Keratinocyte (primary cell): ENCODE measurements at regions not wholly inside any gene's neighbourhood (a gene's known extent, or its start where the extent isn't known, plus 50 kb on each side); places are given as distances from the start of the nearest gene placed in this dataset.

Experiments
- DNase-seq: peaks from one replicate; pipeline ENCODE4 v3.0.0-alpha.2; 2011; ENCODE audit warnings: low read depth, missing footprints, low spot score
- FAIRE-seq: peaks from 2 replicates; lab custom pipeline; 2011; peaks lifted over from hg19 to GRCh38; lab: Jason Lieb, UNC
- H2AFZ ChIP-seq: 2 replicates; pipeline ENCODE4 v1.6.0; 2012; ENCODE audit warnings: low read length, control low read depth, inconsistent platforms; ENCODE audit not compliant: control insufficient read depth
- H3K27ac ChIP-seq: 2 replicates; pipeline ENCODE4 v1.5.1; 2011; ENCODE audit warnings: low read length; ENCODE audit not compliant: control insufficient read depth, insufficient read depth
- H3K27me3 ChIP-seq: 3 replicates; pipeline ENCODE4 v1.6.0; 2011; ENCODE audit warnings: low read length; ENCODE audit not compliant: control insufficient read depth, insufficient read depth; ENCODE audit errors: extremely low read depth
- H3K36me3 ChIP-seq, 2 experiments: 2 replicates in 1 of 2; 3 replicates in 1 of 2; pipeline ENCODE4 v1.5.1; 2011; ENCODE audit warnings: low read length in 2 of 2, mild to moderate bottlenecking in 1 of 2; ENCODE audit not compliant: control insufficient read depth in 2 of 2, insufficient read depth in 2 of 2; ENCODE audit errors: extremely low read depth in 1 of 2
- H3K4me1 ChIP-seq: 3 replicates; pipeline ENCODE4 v1.5.1; 2011; ENCODE audit warnings: low read length; ENCODE audit not compliant: control insufficient read depth, insufficient read depth; ENCODE audit errors: extremely low read depth
- H3K4me2 ChIP-seq: 3 replicates; pipeline ENCODE4 v1.6.0; 2011; ENCODE audit warnings: low read depth, low read length; ENCODE audit not compliant: control insufficient read depth, insufficient read depth; ENCODE audit errors: extremely low read depth
- H3K4me3 ChIP-seq, 3 experiments: fragments of 200-600 bp in 1 of 3; sonication (generic) in 1 of 3; 2 replicates in 2 of 3; 3 replicates in 1 of 3; pipeline ENCODE4 v1.5.1; 2011 to 2016; ENCODE audit warnings: low read length in 3 of 3, mild to moderate bottlenecking in 3 of 3, control low read depth in 2 of 3, inconsistent platforms in 1 of 3, low read depth in 1 of 3, mixed read lengths in 1 of 3, mixed run types in 1 of 3, moderate library complexity in 1 of 3; ENCODE audit not compliant: control insufficient read depth in 2 of 3, insufficient read depth in 2 of 3; ENCODE audit errors: extremely low read depth in 1 of 3
- H3K79me2 ChIP-seq: 2 replicates; pipeline ENCODE4 v1.6.0; 2012; ENCODE audit warnings: low read length; ENCODE audit not compliant: control insufficient read depth, insufficient read depth
- H3K9ac ChIP-seq: 3 replicates; pipeline ENCODE4 v1.6.0; 2011; ENCODE audit warnings: low read length; ENCODE audit not compliant: control insufficient read depth, insufficient read depth; ENCODE audit errors: extremely low read depth
- H3K9me1 ChIP-seq: 3 replicates; pipeline ENCODE4 v1.6.0; 2011; ENCODE audit warnings: low read length; ENCODE audit not compliant: control insufficient read depth, insufficient read depth; ENCODE audit errors: extremely low read depth
- H3K9me3 ChIP-seq: 2 replicates; pipeline ENCODE4 v1.5.1; 2012; ENCODE audit warnings: low read depth, low read length; ENCODE audit not compliant: control insufficient read depth
- H4K20me1 ChIP-seq: 3 replicates; pipeline ENCODE4 v1.6.0; 2011; ENCODE audit warnings: low read length; ENCODE audit not compliant: control insufficient read depth, insufficient read depth; ENCODE audit errors: extremely low read depth
- CTCF ChIP-seq, 3 experiments: IDR thresholded peaks in 1 of 3; conservative IDR thresholded peaks in 1 of 3; optimal IDR thresholded peaks in 1 of 3; 2 replicates in 2 of 3; 3 replicates in 1 of 3; pipeline versions ENCODE3 to v1.5.1; 2011; ENCODE audit warnings: low read length in 3 of 3, mild to moderate bottlenecking in 3 of 3, moderate library complexity in 2 of 3, control low read depth in 1 of 3, inconsistent platforms in 1 of 3; ENCODE audit not compliant: insufficient read depth in 2 of 3; ENCODE audit errors: extremely low read depth in 1 of 3
- EZH2 ChIP-seq: IDR thresholded peaks from one replicate; pipeline ENCODE4 v1.6.1; 2012; ENCODE audit warnings: inconsistent platforms, mild to moderate bottlenecking, low read length, moderate library complexity
- dilution Hi-C: fragments of 300-500 bp; cut with MboI; formaldehyde crosslinking; loops from one replicate; pipeline ENCODE4 v1.7.0; 2020; ENCODE audit warnings: low sequenced_read_pairs; ENCODE audit not compliant: extremely low pct_ligation_motif_present

GRCh38 chr12:113726254-113726819, 239.8 kb downstream of the RBM19 start:
- H3K27ac ChIP-seq = no peak overlapping the region
- H4K20me1 ChIP-seq = no peaks in the 10 kb centered on the region

GRCh38 chr12:113725557-113725876, 240.6 kb downstream of the RBM19 start:
- H3K9me1 ChIP-seq = no peaks in the 10 kb centered on the region
- H3K27ac ChIP-seq = no peak overlapping the region
- no peak overlapping the region for H3K9ac ChIP-seq
- no peak for TF ChIP-seq CTCF (optimal IDR thresholded peaks at IDR 0.05 in 1 of 3, IDR thresholded peaks at IDR 0.05 in 1 of 3, conservative IDR thresholded peaks at IDR 0.05 in 1 of 3; ENCODE audit: extremely low read depth in 1 of 3, insufficient read depth in 2 of 3, low read length in 3 of 3)
- TF ChIP-seq EZH2 = no peak
- no peaks in the 10 kb centered on the region for H3K4me1 ChIP-seq
- H3K4me2 ChIP-seq = no peak overlapping the region
- no peak overlapping the region for H2AFZ ChIP-seq
- H3K4me3 ChIP-seq = no peak overlapping the region
- H4K20me1 ChIP-seq = no peaks in the 10 kb centered on the region
- dilution Hi-C loops = no loop called here
- H3K79me2 ChIP-seq = no peaks in the 10 kb centered on the region
- DNase-seq (no peak), FAIRE-seq (no peak)
- no peaks in the 10 kb centered on the region for H3K9me3 ChIP-seq
- no peaks in the 10 kb centered on the region for H3K36me3 ChIP-seq
- no peaks in the 10 kb centered on the region for H3K27me3 ChIP-seq

More at GRCh38 chr12:113726254-113726819, 239.8 kb downstream of the RBM19 start:
- FAIRE-seq (no peak), DNase-seq (no peak)
- H3K27me3 ChIP-seq = no peaks in the 10 kb centered on the region
- H3K9me1 ChIP-seq = no peaks in the 10 kb centered on the region
- no peak overlapping the region for H3K4me2 ChIP-seq
- no peaks in the 10 kb centered on the region for H3K9me3 ChIP-seq
- no peaks in the 10 kb centered on the region for H3K36me3 ChIP-seq
- no peak overlapping the region for H3K9ac ChIP-seq
- no peaks in the 10 kb centered on the region for H3K4me1 ChIP-seq
- dilution Hi-C loops = no loop called here
- no peak overlapping the region for H2AFZ ChIP-seq
- no peaks in the 10 kb centered on the region for H3K79me2 ChIP-seq
- no peak for TF ChIP-seq EZH2
- TF ChIP-seq CTCF (optimal IDR thresholded peaks at IDR 0.05 in 1 of 3, IDR thresholded peaks at IDR 0.05 in 1 of 3, conservative IDR thresholded peaks at IDR 0.05 in 1 of 3; ENCODE audit: extremely low read depth in 1 of 3, insufficient read depth in 2 of 3, low read length in 3 of 3) = no peak
- H3K4me3 ChIP-seq = no peak overlapping the region
